Neural cell (in vitro differentiated cells): ENCODE measurements at regions not wholly inside any gene's neighbourhood (a gene's known extent, or its start where the extent isn't known, plus 50 kb on each side); places are given as distances from the start of the nearest gene placed in this dataset.

Source experiments
- H2AFZ ChIP-seq: fragments of 200-600, 300-800 bp; sonication (generic), shearing (Covaris generic); 2 replicates; pipeline ENCODE4 v1.6.0; 2014; ENCODE audit warnings: low read depth, mild to moderate bottlenecking, antibody characterized with exemption, low read length, moderate library complexity
- H3F3A ChIP-seq: fragments of 200-600 bp; shearing (Covaris generic); 2 replicates; pipeline ENCODE4 v1.6.1; 2016; ENCODE audit warnings: mild to moderate bottlenecking, moderate library complexity, mixed read lengths, antibody characterized with exemption, low read length; ENCODE audit not compliant: insufficient read depth, poor library complexity, severe bottlenecking
- H3K27ac ChIP-seq: fragments of 200-600, 300-800 bp; sonication (generic), shearing (Covaris generic); 2 replicates; pipeline ENCODE4 v1.5.1; 2014; ENCODE audit warnings: mild to moderate bottlenecking, low read length, moderate library complexity
- H3K27me3 ChIP-seq: fragments of 300-800, 200-600 bp; sonication (generic), shearing (Covaris generic); 2 replicates; pipeline ENCODE4 v1.6.0; 2014; ENCODE audit warnings: mild to moderate bottlenecking, low read depth, low read length, moderate library complexity; ENCODE audit not compliant: insufficient read depth
- H3K36me3 ChIP-seq: fragments of 300-800, 200-600 bp; sonication (generic), shearing (Covaris generic); 2 replicates; pipeline ENCODE4 v1.5.1; 2014; ENCODE audit warnings: mild to moderate bottlenecking, antibody characterized with exemption, low read length, moderate library complexity; ENCODE audit not compliant: insufficient read depth
- H3K4me2 ChIP-seq: fragments of 300-800, 200-600 bp; sonication (generic), shearing (Covaris generic); 2 replicates; pipeline ENCODE4 v1.6.0; 2014; ENCODE audit warnings: mild to moderate bottlenecking, low read length
- H3K4me3 ChIP-seq: fragments of 300-800, 200-600 bp; sonication (generic), shearing (Covaris generic); 2 replicates; pipeline ENCODE4 v1.5.1; 2014; ENCODE audit warnings: mild to moderate bottlenecking, low read length, moderate library complexity
- H3K79me2 ChIP-seq: fragments of 200-600 bp; shearing (Covaris generic); replicated peaks from 2 replicates; pipeline ENCODE4 v1.6.0; 2014; ENCODE audit warnings: mild to moderate bottlenecking, low read length, moderate library complexity; ENCODE audit not compliant: insufficient read depth
- H3K9ac ChIP-seq: fragments of 300-800, 200-600 bp; sonication (generic), shearing (Covaris generic); 2 replicates; pipeline ENCODE4 v1.6.1; 2016; ENCODE audit warnings: mild to moderate bottlenecking, low read length, mixed read lengths
- H3K9me2 ChIP-seq: fragments of 200-600 bp; shearing (Covaris generic); 2 replicates; pipeline ENCODE4 v1.6.1; 2016; ENCODE audit warnings: mild to moderate bottlenecking, low read length, mixed read lengths; ENCODE audit not compliant: insufficient read depth
- H3K9me3 ChIP-seq: fragments of 200-600, 300-800 bp; sonication (generic), shearing (Covaris generic); 2 replicates; pipeline ENCODE4 v1.6.1; 2016; ENCODE audit warnings: mild to moderate bottlenecking, mixed run types, low read length, moderate library complexity, mixed read lengths
- H4K20me1 ChIP-seq: fragments of 200-600 bp; shearing (Covaris generic); 2 replicates; pipeline ENCODE4 v1.6.1; 2016; ENCODE audit warnings: mild to moderate bottlenecking, mixed run types; ENCODE audit not compliant: insufficient read depth
- EP300 ChIP-seq: fragments of 450-650 bp; conservative IDR thresholded peaks from 2 replicates; pipeline ENCODE4 v1.6.1; 2014; ENCODE audit warnings: antibody characterized with exemption, mild to moderate bottlenecking, moderate library complexity; ENCODE audit not compliant: poor library complexity, severe bottlenecking
- EZH2 ChIP-seq: fragments of 200-600, 300-800 bp; shearing (Covaris generic), sonication (generic); IDR thresholded peaks from 2 replicates; pipeline ENCODE4 v1.6.1; 2014; ENCODE audit warnings: antibody characterized with exemption, low read length, borderline replicate concordance, mild to moderate bottlenecking; ENCODE audit not compliant: insufficient read depth, poor library complexity, severe bottlenecking
- MXI1 ChIP-seq: fragments of 450-650 bp; conservative IDR thresholded peaks from 2 replicates; pipeline ENCODE4 v1.6.1; 2014; ENCODE audit warnings: antibody characterized with exemption, mild to moderate bottlenecking; ENCODE audit not compliant: poor library complexity, severe bottlenecking
- POLR2AphosphoS5 ChIP-seq: IDR thresholded peaks from 2 replicates; pipeline ENCODE4 v1.6.1; 2012
- RAD21 ChIP-seq: fragments of 450-650 bp; conservative IDR thresholded peaks from 2 replicates; pipeline ENCODE4 v1.6.1; 2014; ENCODE audit warnings: antibody characterized with exemption, mild to moderate bottlenecking, moderate library complexity
- SMC3 ChIP-seq: fragments of 450-650 bp; conservative IDR thresholded peaks from 2 replicates; pipeline ENCODE4 v1.6.1; 2014; ENCODE audit warnings: antibody characterized with exemption, mild to moderate bottlenecking, moderate library complexity; ENCODE audit not compliant: poor library complexity
- TAF1 ChIP-seq: IDR thresholded peaks from 2 replicates; pipeline ENCODE4 v1.6.1; 2012; ENCODE audit warnings: low read depth
- TF ChIP-seq, protein P1 (sequence below): IDR thresholded peaks from 2 replicates; pipeline ENCODE4 v1.6.1; 2012; ENCODE audit warnings: borderline replicate concordance
- TF ChIP-seq, protein P2 (sequence below): fragments of 450-650 bp; IDR thresholded peaks from 2 replicates; pipeline ENCODE4 v1.5.1; 2014; ENCODE audit warnings: antibody characterized with exemption, mild to moderate bottlenecking, moderate library complexity; ENCODE audit not compliant: poor library complexity, severe bottlenecking

DNA sequence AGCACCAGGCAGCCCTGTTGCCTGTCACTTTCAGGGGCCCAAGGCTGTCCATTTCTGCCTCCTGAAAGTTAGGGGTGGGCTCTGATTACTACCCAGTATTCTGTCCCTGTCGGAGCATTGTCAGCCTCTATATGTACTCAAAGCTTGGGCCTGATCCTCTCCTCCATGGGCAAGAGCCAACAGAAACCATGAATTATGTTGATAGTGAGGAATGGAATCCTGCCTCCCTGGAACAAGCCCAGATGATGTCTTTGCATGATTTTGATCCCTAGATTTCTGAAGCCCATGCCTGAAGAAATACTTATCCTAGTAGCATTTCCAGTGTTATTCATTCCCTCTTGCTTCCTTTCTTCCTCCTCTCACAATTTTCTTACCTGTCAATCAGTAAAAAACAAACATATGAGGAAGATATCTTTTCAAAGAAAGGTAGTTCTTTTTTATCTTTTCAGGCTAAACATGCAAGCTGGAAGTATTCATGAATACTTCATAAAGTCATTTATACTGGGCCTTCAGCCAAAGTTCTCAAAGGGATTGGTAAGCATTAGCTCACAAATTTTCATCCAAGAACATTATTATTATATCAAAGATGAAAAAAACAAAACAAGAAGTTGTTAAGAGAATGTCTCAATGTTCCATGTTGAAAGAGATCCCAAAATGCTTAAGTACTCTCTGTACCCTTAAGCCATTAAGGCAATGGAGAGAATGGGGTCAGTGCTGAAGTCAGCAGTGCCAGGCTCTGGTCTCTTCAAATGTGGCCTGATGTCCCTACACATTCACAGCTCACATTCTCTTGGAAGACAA, 171.7 kb downstream of the NHLRC3 start:
- H3K9me2 ChIP-seq, result no peaks in the 10 kb centered on the region
- H3K9me3 ChIP-seq, result no peaks in the 10 kb centered on the region
- H3K4me3 ChIP-seq, result no peak overlapping the region
- no peak overlapping the region for H2AFZ ChIP-seq
- H4K20me1 ChIP-seq, result no peaks in the 10 kb centered on the region
- no peaks in the 10 kb centered on the region for H3K36me3 ChIP-seq
- no peaks in the 10 kb centered on the region for H3K27me3 ChIP-seq
- no peaks in the 10 kb centered on the region for H3K79me2 ChIP-seq
- no peak overlapping the region for H3K9ac ChIP-seq
- TF ChIP-seq EZH2, result no peak
- no peak for TF ChIP-seq POLR2AphosphoS5
- TF ChIP-seq MXI1, result no peak
- TF ChIP-seq, protein P1, sequence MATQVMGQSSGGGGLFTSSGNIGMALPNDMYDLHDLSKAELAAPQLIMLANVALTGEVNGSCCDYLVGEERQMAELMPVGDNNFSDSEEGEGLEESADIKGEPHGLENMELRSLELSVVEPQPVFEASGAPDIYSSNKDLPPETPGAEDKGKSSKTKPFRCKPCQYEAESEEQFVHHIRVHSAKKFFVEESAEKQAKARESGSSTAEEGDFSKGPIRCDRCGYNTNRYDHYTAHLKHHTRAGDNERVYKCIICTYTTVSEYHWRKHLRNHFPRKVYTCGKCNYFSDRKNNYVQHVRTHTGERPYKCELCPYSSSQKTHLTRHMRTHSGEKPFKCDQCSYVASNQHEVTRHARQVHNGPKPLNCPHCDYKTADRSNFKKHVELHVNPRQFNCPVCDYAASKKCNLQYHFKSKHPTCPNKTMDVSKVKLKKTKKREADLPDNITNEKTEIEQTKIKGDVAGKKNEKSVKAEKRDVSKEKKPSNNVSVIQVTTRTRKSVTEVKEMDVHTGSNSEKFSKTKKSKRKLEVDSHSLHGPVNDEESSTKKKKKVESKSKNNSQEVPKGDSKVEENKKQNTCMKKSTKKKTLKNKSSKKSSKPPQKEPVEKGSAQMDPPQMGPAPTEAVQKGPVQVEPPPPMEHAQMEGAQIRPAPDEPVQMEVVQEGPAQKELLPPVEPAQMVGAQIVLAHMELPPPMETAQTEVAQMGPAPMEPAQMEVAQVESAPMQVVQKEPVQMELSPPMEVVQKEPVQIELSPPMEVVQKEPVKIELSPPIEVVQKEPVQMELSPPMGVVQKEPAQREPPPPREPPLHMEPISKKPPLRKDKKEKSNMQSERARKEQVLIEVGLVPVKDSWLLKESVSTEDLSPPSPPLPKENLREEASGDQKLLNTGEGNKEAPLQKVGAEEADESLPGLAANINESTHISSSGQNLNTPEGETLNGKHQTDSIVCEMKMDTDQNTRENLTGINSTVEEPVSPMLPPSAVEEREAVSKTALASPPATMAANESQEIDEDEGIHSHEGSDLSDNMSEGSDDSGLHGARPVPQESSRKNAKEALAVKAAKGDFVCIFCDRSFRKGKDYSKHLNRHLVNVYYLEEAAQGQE, result no peak
- TF ChIP-seq, protein P2, sequence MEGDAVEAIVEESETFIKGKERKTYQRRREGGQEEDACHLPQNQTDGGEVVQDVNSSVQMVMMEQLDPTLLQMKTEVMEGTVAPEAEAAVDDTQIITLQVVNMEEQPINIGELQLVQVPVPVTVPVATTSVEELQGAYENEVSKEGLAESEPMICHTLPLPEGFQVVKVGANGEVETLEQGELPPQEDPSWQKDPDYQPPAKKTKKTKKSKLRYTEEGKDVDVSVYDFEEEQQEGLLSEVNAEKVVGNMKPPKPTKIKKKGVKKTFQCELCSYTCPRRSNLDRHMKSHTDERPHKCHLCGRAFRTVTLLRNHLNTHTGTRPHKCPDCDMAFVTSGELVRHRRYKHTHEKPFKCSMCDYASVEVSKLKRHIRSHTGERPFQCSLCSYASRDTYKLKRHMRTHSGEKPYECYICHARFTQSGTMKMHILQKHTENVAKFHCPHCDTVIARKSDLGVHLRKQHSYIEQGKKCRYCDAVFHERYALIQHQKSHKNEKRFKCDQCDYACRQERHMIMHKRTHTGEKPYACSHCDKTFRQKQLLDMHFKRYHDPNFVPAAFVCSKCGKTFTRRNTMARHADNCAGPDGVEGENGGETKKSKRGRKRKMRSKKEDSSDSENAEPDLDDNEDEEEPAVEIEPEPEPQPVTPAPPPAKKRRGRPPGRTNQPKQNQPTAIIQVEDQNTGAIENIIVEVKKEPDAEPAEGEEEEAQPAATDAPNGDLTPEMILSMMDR, result no peak
- no peak for TF ChIP-seq SMC3
- TF ChIP-seq TAF1, result no peak
- TF ChIP-seq RAD21, result no peak
- TF ChIP-seq EP300, result no peak
- no peak overlapping the region for H3K4me2 ChIP-seq
- no peaks in the 10 kb centered on the region for H3F3A ChIP-seq
- H3K27ac ChIP-seq, result no peak overlapping the region

DNA sequence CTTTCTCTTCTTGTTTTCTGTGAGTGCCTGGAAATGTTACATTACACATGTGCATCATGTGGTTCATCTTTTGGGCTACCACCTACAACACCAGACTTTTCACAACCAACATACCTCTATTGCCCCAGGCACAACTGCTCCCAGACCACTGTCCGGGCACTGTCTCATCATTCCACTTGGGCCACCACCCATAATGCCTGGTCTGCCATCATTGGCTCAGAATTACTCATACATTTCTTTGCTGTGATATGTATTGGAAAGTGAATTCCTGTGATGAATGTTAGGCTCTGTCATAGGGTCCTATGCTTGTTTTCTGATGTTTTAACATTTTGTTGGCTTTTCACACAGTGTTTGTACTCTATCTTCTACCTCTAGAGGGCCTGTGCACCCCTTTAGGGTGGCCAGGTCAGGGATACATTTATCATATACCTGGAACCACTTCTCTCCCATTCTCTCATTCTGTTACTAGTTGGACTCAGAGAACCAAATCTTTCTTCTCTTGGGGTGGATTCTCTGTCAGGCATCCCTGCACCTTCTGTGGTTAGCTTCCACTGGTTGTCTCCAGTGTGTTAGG, 172.8 kb downstream of the NHLRC3 start:
- Histone ChIP-seq H3K4me3 (no peak overlapping the region), H3K36me3 (no peaks in the 10 kb centered on the region), H3K4me2 (no peak overlapping the region), H3K9me2 (no peaks in the 10 kb centered on the region), H2AFZ (no peak overlapping the region), H3F3A (no peaks in the 10 kb centered on the region), H3K27ac (no peak overlapping the region), H3K79me2 (no peaks in the 10 kb centered on the region), H3K9me3 (no peaks in the 10 kb centered on the region), H4K20me1 (no peaks in the 10 kb centered on the region), H3K27me3 (no peaks in the 10 kb centered on the region), H3K9ac (no peak overlapping the region)
- TF ChIP-seq SMC3 (no peak), RAD21 (no peak), POLR2AphosphoS5 (no peak), TAF1 (no peak), EZH2 (no peak)
- TF ChIP-seq, protein P1, result no peak
